ENCODE measurements at regions not wholly inside any gene's neighbourhood (a gene's known extent, or its start where the extent isn't known, plus 50 kb on each side); places are given as distances from the start of the nearest gene placed in this dataset.

DNA sequence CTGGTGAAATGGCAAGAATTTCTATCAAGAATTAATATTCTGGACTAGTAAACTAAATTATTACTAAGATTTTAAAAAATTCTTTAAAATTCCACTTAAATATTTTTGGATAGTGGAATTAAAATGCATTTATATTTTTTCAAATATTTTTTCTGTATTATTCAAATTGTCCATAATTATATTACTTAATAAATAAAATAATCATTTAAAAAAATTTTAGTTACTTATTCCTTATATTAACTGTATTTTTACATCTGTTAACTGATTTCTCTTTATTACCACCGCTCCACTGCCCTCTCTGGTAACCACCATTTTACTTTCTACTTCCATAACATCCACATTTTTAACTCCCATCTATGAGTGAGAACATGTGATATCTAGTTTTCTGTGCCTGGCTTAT lies 828.4 kb downstream of the VGLL3 start:
- DNase-seq (ENCODE audit: low read depth), result no peak
- H3K4me3 ChIP-seq (ENCODE audit: low read length), result no peak overlapping the region
- TF ChIP-seq, protein P1, sequence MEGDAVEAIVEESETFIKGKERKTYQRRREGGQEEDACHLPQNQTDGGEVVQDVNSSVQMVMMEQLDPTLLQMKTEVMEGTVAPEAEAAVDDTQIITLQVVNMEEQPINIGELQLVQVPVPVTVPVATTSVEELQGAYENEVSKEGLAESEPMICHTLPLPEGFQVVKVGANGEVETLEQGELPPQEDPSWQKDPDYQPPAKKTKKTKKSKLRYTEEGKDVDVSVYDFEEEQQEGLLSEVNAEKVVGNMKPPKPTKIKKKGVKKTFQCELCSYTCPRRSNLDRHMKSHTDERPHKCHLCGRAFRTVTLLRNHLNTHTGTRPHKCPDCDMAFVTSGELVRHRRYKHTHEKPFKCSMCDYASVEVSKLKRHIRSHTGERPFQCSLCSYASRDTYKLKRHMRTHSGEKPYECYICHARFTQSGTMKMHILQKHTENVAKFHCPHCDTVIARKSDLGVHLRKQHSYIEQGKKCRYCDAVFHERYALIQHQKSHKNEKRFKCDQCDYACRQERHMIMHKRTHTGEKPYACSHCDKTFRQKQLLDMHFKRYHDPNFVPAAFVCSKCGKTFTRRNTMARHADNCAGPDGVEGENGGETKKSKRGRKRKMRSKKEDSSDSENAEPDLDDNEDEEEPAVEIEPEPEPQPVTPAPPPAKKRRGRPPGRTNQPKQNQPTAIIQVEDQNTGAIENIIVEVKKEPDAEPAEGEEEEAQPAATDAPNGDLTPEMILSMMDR (IDR thresholded peaks at IDR 0.05; ENCODE audit: insufficient read depth, low read depth, low read length, missing control alignments), result no peak

DNA sequence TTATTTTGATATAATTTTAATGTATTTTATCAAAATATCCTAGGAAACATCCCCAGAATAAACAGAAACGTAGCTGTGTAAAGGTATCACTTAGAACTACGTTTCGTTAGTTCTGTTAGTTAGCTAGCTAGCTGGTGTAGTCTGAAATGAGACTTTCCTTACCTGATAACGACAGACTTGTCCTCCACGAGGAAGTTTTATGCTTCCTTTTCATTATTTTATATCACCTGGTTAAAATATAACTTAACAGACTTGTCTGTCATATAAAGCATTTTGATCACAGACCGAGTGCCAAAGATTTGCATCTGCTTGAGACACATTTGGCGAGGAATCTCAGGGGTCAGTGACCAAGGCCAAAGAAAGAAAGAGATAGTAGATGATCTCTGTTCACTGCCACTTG lies 829.5 kb downstream of the VGLL3 start:
- TF ChIP-seq, protein P1 (IDR thresholded peaks at IDR 0.05; ENCODE audit: insufficient read depth, low read depth, low read length, missing control alignments), result no peak
- DNase-seq (ENCODE audit: low read depth), result no peak
- H3K4me3 ChIP-seq (ENCODE audit: low read length), result no peak overlapping the region

DNA sequence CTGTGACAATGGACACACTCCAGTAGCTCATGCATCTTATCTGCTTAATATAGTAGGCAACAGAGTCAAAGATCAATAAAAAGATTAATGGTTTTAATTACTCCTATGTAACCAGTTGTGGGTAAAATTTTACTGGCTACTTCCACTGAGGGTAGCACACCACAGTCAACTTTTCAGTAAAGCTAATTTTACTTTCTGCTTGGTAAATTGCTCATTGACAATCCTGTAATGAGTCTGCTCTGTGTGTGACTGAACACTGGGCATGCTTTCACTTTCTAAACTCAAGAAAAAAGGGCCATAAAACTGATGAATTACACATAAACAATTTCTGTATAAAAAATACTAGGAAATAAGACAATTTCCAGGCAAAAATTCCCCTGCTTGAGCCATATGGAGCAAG lies 838.3 kb downstream of the VGLL3 start:
- H3K4me3 ChIP-seq (ENCODE audit: low read length), result no peak overlapping the region
- DNase-seq (ENCODE audit: low read depth), result no peak
- TF ChIP-seq, protein P1 (IDR thresholded peaks at IDR 0.05; ENCODE audit: insufficient read depth, low read depth, low read length, missing control alignments), result no peak

DNA sequence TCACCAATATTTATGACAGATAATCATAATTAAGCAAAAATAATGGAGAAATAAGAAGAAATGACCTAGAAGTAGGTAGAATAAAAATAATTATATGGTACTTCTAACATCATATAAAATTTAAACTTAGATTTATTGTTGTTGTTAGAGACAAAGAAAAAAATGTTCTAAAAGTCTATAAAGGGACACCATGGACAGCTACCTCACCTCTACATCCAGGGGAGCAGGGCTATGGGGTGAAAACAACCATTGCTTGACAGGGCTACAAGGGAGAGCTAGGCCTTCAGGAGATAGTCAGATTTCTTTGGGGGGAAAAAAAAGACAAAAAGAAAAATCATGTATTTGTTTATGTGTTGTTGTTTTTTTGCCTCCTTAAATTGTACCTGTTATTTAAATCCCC lies 841.9 kb downstream of the VGLL3 start:
- H3K4me3 ChIP-seq (ENCODE audit: low read length), result no peak overlapping the region
- DNase-seq (ENCODE audit: low read depth), result no peak
- TF ChIP-seq, protein P1 (IDR thresholded peaks at IDR 0.05; ENCODE audit: insufficient read depth, low read depth, low read length, missing control alignments), result no peak

DNA sequence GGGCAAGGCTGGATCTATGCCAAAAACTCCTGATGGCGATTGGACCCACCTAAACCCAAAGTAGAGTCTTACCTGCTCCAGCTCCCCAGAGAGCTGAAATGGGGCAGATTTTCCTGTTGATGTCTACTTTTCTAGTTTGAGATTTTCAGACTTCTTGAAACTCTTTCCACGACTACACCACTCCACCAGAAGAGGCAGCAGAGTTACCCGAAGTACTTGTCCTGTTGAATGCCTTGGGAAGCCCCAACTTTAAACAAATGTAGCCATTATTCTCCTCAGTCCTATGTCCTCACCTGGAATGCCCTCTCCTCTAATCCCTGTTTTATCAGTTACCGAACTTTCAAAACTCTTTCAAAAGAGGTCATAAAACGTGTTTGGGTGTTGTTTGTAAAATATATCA lies 843.8 kb downstream of the VGLL3 start:
- TF ChIP-seq, protein P1 (IDR thresholded peaks at IDR 0.05; ENCODE audit: insufficient read depth, low read depth, low read length, missing control alignments), result no peak
- no peak for DNase-seq (ENCODE audit: low read depth)
- H3K4me3 ChIP-seq (ENCODE audit: low read length), result no peak overlapping the region

DNA sequence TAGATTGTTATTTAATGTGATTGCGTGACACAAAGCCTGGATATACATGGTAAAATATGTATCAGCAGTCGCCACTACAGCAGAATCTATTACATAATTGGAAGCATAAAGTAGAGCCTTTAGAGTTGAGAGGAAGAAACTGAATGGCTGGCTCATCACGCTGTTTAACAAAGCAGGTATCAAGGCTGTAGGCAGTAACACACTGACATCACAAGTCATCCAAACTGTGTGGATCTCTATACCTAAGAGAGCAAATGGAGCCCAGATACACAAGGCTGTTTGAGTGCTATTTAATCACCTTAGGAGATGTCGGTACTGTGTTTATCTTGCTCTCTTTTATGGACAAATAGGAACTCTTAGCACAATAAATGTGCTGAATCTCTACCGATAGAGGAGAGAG lies 864.4 kb downstream of the VGLL3 start:
- DNase-seq (ENCODE audit: low read depth), result no peak
- TF ChIP-seq, protein P1 (IDR thresholded peaks at IDR 0.05; ENCODE audit: insufficient read depth, low read depth, low read length, missing control alignments), result no peak
- no peak overlapping the region for H3K4me3 ChIP-seq (ENCODE audit: low read length)
